ENCODE measurements at regions not wholly inside any gene's neighbourhood (a gene's known extent, or its start where the extent isn't known, plus 50 kb on each side); places are given as distances from the start of the nearest gene placed in this dataset.

GRCh38 chr11:122175306-122175705 lies 59.3 kb upstream of the BLID start:
- FAIRE-seq = no peak
- no peak for DNase-seq (ENCODE audit: insufficient read length, low spot score)
- no peak for TF ChIP-seq TAF1 (IDR thresholded peaks at IDR 0.05; ENCODE audit: low read depth, low read length)
- no peak for TF ChIP-seq SPI1 (IDR thresholded peaks at IDR 0.05; ENCODE audit: low read depth, low read length)
- no peak for TF ChIP-seq POLR2A (IDR thresholded peaks at IDR 0.05; ENCODE audit: low read depth, low read length)
- TF ChIP-seq POLR2AphosphoS5 (IDR thresholded peaks at IDR 0.05; ENCODE audit: low read depth, low read length) = no peak
- TF ChIP-seq PAX5 (IDR thresholded peaks at IDR 0.05; ENCODE audit: insufficient read depth, low read length, severe bottlenecking) = no peak
- TF ChIP-seq POU2F2 (IDR thresholded peaks at IDR 0.05; ENCODE audit: low read depth, low read length) = no peak

GRCh38 chr11:122173587-122173986 lies 57.6 kb upstream of the BLID start:
- no peak for FAIRE-seq
- no peak for DNase-seq (ENCODE audit: insufficient read length, low spot score)
- TF ChIP-seq POU2F2 (IDR thresholded peaks at IDR 0.05; ENCODE audit: low read depth, low read length) = no peak
- no peak for TF ChIP-seq PAX5 (IDR thresholded peaks at IDR 0.05; ENCODE audit: insufficient read depth, low read length, severe bottlenecking)
- TF ChIP-seq POLR2A (IDR thresholded peaks at IDR 0.05; ENCODE audit: low read depth, low read length) = no peak

GRCh38 chr11:122173074-122173450 lies 57.0 kb upstream of the BLID start:
- DNase-seq (ENCODE audit: insufficient read length, low spot score) = no peak
- TF ChIP-seq PAX5 (IDR thresholded peaks at IDR 0.05; ENCODE audit: insufficient read depth, low read length, severe bottlenecking) (no peak), POU2F2 (IDR thresholded peaks at IDR 0.05; ENCODE audit: low read depth, low read length) (no peak), SPI1 (IDR thresholded peaks at IDR 0.05; ENCODE audit: low read depth, low read length) (no peak), POLR2AphosphoS5 (IDR thresholded peaks at IDR 0.05; ENCODE audit: low read depth, low read length) (no peak), TAF1 (IDR thresholded peaks at IDR 0.05; ENCODE audit: low read depth, low read length) (no peak), POLR2A (IDR thresholded peaks at IDR 0.05; ENCODE audit: low read depth, low read length) (no peak)
- no peak for FAIRE-seq

- DNase-seq (ENCODE audit: insufficient read length, low spot score) = no peak
- TF ChIP-seq PAX5 (IDR thresholded peaks at IDR 0.05; ENCODE audit: insufficient read depth, low read length, severe bottlenecking) = no peak
- TF ChIP-seq POLR2AphosphoS5 (IDR thresholded peaks at IDR 0.05; ENCODE audit: low read depth, low read length) = no peak
- TF ChIP-seq TAF1 (IDR thresholded peaks at IDR 0.05; ENCODE audit: low read depth, low read length) = no peak
- no peak for TF ChIP-seq POLR2A (IDR thresholded peaks at IDR 0.05; ENCODE audit: low read depth, low read length)
- TF ChIP-seq POU2F2 (IDR thresholded peaks at IDR 0.05; ENCODE audit: low read depth, low read length) = no peak
- no peak for TF ChIP-seq SPI1 (IDR thresholded peaks at IDR 0.05; ENCODE audit: low read depth, low read length)
- no peak for FAIRE-seq
These were observed 56.5 kb upstream of the BLID start for GRCh38 chr11:122172352-122173073.

GRCh38 chr11:122170815-122171475 lies 54.9 kb upstream of the BLID start:
- FAIRE-seq (no peak), DNase-seq (ENCODE audit: insufficient read length, low spot score) (no peak)
- TF ChIP-seq SPI1 (IDR thresholded peaks at IDR 0.05; ENCODE audit: low read depth, low read length) (no peak), POU2F2 (IDR thresholded peaks at IDR 0.05; ENCODE audit: low read depth, low read length) (no peak), PAX5 (IDR thresholded peaks at IDR 0.05; ENCODE audit: insufficient read depth, low read length, severe bottlenecking) (no peak), TAF1 (IDR thresholded peaks at IDR 0.05; ENCODE audit: low read depth, low read length) (no peak), POLR2AphosphoS5 (IDR thresholded peaks at IDR 0.05; ENCODE audit: low read depth, low read length) (no peak), POLR2A (IDR thresholded peaks at IDR 0.05; ENCODE audit: low read depth, low read length) (no peak)

- FAIRE-seq (no peak), DNase-seq (ENCODE audit: insufficient read length, low spot score) (no peak)
- TF ChIP-seq SPI1 (IDR thresholded peaks at IDR 0.05; ENCODE audit: low read depth, low read length) (no peak), TAF1 (IDR thresholded peaks at IDR 0.05; ENCODE audit: low read depth, low read length) (no peak), POU2F2 (IDR thresholded peaks at IDR 0.05; ENCODE audit: low read depth, low read length) (no peak)
These were observed 52.2 kb upstream of the BLID start for GRCh38 chr11:122168218-122168617.

GRCh38 chr11:122167100-122167499 lies 51.1 kb upstream of the BLID start:
- DNase-seq (ENCODE audit: insufficient read length, low spot score) (no peak), FAIRE-seq (no peak)
- TF ChIP-seq POLR2A (IDR thresholded peaks at IDR 0.05; ENCODE audit: low read depth, low read length) (no peak), TAF1 (IDR thresholded peaks at IDR 0.05; ENCODE audit: low read depth, low read length) (no peak), POU2F2 (IDR thresholded peaks at IDR 0.05; ENCODE audit: low read depth, low read length) (no peak)

GRCh38 chr11:122165607-122166371 lies 49.8 kb upstream of the BLID start:
- TF ChIP-seq POLR2A (IDR thresholded peaks at IDR 0.05; ENCODE audit: low read depth, low read length) (no peak), TAF1 (IDR thresholded peaks at IDR 0.05; ENCODE audit: low read depth, low read length) (no peak), PAX5 (IDR thresholded peaks at IDR 0.05; ENCODE audit: insufficient read depth, low read length, severe bottlenecking) (no peak), SPI1 (IDR thresholded peaks at IDR 0.05; ENCODE audit: low read depth, low read length) (no peak), POU2F2 (IDR thresholded peaks at IDR 0.05; ENCODE audit: low read depth, low read length) (no peak), POLR2AphosphoS5 (IDR thresholded peaks at IDR 0.05; ENCODE audit: low read depth, low read length) (no peak)
- FAIRE-seq (no peak), DNase-seq (ENCODE audit: insufficient read length, low spot score) (no peak)

Data from GM12891 (cell line).